ENCODE measurements at regions not wholly inside any gene's neighbourhood (a gene's known extent, or its start where the extent isn't known, plus 50 kb on each side); places are given as distances from the start of the nearest gene placed in this dataset.

GRCh38 chr6:747028-747427, 54.1 kb upstream of the EXOC2 start:
- DNase-seq: no peak

- DNase-seq: no peak
These were observed 51.9 kb upstream of the EXOC2 start for GRCh38 chr6:744666-745353.

- DNase-seq: no peak
These were observed 50.6 kb upstream of the EXOC2 start for GRCh38 chr6:743320-744096.
